HG02610 (cell line): ENCODE measurements at regions not wholly inside any gene's neighbourhood (a gene's known extent, or its start where the extent isn't known, plus 50 kb on each side); places are given as distances from the start of the nearest gene placed in this dataset.

Experiments
- ATAC-seq: cut with Tn5 transposase; IDR thresholded peaks from one replicate; pipeline ENCODE4 v1.9.1; 2021; ENCODE audit warnings: mild to moderate bottlenecking, moderate library complexity; ENCODE audit not compliant: unreplicated experiment

DNA sequence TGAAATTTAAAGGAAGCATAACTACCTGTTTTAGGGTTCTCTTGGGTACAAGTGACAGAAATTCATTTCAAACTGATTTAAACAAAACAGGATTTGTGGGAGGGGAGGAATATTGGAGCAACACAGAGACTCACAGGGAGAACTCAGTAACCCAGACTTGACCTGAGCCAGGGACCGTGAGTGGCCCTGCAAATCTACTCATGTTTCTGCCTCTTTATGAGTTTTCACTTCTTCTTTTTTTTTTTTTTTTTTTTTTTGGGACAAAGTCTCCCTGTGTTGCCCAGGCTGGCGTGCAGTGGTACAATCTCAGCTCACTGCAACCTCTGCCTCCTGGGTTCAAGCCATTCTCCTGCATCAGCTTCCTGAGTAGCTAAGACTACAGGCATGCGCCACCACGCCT lies 405.6 kb upstream of the ZNF608 start:
- ATAC-seq = no peak

DNA sequence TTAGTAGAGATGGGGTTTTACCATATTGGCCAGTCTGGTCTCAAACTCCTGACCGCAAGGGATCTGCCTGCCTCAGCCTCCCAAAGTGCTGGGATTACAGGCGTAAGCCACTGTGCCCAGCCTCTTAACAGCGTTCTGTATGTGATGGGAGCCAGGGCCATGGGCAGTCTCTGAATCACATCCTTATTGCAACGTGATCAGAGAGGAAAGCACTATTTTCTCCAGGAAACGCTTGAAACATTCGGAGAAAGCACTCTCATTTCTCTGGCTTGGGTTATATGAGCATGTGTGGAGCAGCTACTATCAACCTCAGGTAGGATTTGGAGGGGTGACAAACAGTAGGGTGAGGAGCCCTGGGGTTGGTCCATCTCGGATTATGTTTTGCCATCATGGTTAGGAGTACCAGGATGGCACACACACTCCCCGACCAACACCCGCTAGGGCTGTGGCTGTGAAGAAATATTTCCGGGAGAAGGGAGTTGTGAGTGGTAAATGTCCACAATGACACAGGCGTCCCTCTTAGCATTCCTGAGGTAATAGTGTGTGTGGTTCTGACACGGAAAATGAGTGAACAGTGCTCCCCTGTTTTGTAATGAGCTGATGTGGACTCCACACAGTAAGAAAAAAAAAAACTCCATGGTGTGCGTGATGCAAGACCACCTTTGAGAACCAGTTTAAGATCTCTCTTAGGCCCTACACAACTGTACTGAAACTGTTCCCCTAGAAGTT lies 406.2 kb upstream of the ZNF608 start:
- no peak for ATAC-seq

DNA sequence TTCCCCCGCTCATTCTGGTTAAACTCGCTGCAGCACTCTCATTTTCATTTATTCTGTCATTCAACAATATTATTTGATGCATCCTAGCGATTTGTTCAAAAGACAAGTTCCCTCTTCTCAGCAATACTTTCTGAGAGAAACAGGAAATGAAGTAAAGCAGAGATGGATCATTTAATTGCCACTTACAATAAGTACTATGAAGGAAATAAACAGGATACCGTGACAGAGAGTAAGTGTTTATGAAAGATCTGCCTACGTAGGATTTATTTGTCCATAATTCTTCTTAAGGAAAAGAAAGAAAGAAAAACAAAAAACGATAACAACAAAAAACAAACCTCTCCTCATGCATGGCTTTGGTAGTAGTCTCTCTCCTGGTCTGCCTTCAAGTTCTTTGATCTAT lies 406.8 kb upstream of the ZNF608 start:
- ATAC-seq = no peak

DNA sequence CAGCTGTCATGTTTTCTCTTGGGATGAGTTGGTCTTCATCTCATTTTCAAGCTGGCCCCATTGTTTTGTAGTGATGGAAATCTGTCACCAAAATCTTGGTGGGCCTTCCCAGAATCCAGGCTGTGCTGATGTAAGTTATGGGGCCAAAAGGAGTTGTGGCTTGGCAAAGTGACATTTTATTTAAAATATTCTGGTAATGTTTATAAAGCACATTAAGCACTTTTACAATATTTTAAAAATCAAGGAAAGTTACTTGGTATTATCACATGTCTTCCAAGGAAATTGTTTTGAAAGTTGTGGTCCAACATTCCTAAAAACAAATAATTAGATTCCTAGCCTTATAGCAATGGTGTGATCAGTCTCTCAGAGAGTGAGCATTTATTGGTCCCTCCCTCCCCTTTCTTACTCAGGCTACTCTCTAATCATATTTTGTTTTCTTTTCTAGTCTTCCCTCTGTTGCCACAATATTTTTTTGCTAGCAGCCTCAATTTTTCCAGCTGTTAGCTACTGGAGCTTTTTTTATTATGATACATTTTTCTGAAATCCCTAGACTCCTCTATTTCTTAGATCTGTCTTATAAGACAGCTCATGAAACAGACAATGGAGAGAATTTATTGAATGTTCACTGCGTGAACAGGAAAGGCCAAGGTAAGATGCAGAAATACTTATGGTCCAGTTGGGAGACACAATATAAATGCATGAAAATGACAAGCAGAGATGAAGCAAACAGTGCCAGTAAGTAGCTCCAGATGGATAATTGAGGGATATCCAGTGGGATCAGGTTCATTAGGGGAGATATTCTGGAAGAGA lies 408.1 kb upstream of the ZNF608 start:
- no peak for ATAC-seq

DNA sequence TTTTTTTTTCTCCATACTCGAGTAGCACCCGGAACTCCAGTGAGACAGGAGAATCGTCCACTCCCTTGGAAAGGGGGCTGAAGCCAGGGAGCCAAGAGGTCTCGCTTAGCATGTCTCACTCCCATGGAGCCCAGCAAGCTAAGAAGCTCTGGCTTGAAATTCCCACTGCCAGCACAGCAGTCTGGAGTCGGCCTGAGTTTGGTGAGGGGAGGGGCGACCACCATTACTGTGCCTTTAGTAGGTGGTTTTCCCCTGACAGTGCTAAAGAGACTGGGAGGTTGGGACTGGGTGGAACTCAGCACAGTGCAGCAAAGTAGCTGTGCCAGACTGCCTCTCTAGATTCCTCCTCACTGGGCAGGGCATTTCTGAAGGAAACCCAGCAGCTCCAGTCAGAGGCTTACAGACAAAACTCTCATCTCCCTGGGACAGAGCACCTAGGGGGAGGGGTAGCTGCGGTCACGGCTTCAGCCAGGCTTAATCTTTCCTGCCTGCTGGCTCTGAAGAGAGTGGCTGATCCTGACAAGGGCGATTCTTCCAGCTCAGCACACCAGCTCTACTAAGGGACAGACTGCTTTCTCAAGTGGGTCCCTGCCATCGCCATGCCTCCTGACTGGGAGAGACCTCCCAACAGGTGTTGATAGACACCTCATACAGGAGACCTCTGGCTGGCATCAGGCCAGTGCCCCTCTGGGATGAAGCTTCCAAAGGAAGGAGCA lies 414.5 kb upstream of the ZNF608 start:
- ATAC-seq = no peak

DNA sequence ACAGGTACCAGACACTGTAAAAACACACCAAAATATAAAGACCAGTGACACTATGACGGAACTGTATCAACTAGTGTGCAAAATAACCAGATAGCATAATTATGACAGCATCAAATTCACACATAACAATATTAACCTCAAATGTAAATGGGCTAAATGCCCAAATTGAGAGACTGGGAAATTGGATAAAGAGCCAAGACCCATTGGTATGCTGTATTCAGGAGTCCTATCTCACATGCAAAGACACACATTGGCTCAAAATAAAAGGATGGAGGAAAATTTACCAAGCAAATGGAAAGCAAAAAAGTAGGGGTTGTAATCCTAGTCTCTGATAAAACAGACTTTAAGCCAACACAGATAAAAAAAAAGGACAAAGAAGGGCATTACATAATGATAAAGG lies 416.3 kb upstream of the ZNF608 start:
- no peak for ATAC-seq

DNA sequence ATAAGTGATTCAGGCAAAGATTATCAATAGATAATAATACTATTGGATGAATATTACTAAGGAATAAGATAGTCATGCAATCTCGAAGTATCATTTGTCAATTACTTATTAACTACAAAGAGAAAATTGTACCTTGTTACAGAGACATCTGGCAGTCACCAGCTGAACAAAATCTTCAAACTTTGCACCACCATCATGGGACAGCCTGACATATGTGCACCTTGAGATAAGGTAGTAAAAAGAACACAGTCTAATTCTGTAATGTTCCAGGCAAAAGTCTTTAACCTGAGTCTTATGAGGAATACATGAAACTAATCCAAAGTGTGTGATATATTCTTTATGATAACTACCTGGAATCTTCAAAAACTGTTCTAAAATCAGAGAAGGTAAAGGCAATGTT lies 423.0 kb upstream of the ZNF608 start:
- no peak for ATAC-seq

DNA sequence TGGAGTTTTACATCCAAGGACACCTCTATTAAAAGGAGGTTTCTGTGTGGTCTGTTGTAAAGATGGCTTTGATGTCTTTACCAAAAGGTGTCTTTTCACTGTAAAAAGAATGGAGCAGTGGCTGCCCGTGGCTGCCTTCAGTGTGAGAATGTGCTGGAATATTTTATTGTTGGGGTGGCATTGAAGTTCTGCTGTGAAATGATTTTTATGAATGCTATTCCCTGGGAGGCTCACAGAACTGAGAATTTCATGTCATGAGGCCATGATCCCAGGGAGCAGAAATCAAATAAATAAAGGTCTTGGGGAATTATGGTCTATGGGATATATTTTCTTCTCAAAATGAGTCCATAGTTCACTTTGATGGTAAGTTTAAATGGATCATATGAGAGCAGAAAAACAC lies 425.2 kb upstream of the ZNF608 start:
- ATAC-seq = no peak

DNA sequence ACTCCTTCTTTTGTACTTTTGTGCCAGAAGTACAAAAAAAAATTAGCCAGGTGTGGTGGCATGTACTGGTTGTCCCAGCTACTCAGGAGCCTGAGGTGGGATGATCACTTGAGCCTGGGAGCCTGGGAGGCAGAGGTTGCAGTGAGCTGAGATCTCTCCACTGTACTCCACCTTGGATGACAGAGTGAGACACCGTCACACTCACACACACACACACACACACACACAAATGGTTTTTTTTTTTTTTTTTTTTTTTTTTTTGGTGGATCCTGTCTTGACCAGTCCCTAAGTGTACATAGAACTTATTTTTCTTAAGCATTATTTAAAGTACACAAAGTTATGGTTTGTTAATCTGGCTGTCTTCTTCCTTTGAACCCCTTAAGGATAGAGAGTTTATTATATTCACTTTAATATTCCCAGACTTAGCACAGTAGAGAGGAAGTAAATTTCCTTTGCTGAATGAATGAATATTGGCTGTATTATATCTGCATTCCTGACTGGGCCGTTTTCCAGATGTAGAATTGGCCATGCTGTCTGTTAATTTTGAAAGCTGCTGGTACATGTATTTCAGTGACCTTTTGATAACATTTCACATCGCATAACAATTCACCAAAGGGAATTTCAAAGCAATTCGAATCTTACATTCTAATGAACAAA lies 429.0 kb upstream of the ZNF608 start:
- ATAC-seq = no peak

DNA sequence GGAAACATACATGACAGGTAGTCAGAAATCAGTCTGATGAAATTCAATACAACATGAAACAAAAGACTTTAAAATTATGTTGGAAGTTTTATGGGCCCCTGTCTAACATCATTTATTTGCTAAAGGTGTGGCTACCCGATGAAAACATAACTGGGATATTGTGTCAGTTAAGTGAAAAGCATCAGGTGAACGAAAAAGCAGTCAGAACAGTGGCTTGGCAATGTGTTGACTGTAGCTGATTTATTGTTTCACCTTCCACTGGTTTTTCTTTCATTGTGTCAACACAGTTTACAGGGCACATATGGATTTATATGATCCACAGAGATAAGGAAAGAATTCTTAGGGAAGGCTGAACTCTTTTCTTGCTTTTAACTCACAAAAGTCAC lies 429.6 kb upstream of the ZNF608 start:
- no peak for ATAC-seq

DNA sequence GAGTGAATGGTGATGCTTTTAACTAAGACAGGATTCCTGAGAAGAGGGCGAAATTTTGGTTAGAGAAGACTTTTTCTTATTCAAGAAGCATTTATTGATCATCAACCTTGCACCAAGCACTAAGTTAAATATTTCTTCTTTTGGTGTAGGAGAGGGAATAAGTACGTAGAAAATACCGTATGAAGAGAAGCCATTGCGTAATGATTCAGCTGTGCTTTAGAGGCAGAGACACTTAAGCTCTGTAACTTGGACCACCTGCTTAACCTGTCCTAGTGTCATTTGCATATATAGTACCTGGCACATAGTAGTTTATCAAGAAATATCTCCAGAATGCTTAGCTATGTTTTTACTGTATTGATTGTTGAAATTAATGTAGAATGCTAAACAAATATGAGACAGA lies 430.9 kb upstream of the ZNF608 start:
- no peak for ATAC-seq

DNA sequence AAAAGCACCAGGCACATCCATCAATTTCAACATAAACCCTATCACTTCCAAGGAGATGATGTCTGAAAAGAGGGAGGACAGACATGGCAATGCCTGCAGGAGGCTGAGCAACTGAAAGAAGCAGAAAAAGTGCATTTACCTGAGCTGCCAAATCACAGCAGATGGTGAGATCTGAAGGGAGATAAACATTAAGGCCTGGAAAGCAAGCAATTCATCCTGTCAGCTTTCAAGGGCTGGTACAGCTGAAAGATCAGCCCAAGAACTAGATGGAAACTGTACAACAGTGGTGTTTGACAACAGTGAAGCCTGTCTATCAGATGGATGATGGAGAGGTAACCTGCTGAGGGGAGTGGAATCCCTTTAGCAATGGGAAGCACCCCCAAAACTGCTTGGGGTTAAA lies 433.2 kb upstream of the ZNF608 start:
- ATAC-seq = no peak

DNA sequence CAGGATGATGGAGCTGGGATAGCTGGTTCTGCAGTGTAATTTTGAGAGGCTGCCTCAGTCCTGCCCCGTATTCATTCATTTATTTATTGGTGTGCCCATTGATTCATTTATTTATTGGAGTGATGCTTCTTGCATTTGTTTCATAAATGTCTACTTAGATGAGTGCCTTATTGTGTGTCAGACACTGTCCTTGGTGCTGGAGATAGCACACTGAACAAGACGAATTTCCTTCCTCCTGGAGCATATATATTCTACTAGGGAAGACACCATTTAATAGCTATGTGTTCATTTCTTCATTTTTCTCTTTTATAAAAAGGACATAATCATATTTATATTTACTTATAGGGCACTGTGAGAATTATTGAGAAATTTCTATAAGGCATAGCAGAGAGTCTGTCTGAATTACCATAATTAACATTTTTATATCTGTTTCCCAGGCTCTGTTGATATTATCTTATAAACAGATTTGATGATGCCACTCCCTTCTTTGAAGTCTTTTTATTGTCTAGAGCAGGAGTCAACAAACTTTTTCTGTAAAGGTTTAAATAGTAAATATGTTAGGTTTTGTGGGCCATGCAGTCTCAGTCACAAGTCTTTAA lies 433.9 kb upstream of the ZNF608 start:
- ATAC-seq = no peak

DNA sequence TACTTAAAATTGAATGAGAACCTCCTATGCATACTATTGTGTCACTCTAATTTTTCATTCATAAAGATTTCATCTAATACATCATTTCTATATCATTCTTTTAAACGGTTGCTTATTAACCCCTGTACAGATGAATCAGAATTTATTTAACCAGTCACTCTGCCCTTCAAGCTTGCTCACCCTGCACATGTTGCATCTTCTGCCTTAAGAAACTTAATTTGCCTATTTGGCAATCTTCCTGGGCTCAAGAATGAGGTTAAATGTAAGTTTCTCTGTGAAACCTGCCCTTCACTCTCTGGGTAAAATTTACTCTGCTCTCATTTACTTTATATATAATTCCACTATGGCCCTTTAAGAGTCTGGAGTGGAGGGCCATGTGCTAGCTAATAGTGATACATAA lies 434.7 kb upstream of the ZNF608 start:
- ATAC-seq = no peak

DNA sequence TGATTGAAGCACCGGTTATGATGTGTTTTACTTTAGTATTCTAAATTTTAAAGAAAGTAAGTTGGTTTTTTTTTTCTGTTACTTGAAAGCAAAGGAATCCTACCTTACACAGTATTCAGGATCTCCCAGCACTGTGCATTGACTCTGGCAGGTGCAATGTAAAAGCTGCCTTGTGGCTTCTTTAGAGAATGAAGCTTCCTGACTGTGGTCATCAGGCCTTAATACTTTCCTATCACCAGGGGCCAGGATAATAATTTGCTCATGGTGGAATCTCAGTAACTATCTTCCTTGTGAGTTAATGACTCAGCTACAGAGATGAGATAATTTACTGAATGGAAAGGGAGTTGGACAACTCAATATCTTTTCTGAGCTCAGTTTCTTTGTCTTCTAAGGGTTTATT lies 435.5 kb upstream of the ZNF608 start:
- ATAC-seq = no peak

DNA sequence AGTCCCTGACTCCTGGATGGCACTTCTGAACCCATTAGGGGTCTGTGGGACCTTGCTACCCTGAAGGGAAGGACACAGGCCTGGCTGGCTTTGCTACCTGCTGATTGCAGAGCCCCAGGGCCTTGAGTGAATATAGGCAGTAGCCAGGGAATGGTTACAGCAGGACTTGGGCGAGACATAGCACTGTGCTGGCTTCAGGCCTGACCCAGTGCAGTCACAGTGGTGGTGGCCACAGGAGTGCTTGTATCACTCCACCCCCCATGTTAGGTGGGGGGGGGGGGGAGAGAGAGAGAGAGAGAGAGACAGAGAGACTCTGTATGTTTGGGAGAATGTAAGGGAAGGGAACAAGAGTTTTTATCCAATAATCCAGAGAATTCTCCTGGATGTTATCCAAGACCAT lies 439.3 kb upstream of the ZNF608 start:
- ATAC-seq = no peak

DNA sequence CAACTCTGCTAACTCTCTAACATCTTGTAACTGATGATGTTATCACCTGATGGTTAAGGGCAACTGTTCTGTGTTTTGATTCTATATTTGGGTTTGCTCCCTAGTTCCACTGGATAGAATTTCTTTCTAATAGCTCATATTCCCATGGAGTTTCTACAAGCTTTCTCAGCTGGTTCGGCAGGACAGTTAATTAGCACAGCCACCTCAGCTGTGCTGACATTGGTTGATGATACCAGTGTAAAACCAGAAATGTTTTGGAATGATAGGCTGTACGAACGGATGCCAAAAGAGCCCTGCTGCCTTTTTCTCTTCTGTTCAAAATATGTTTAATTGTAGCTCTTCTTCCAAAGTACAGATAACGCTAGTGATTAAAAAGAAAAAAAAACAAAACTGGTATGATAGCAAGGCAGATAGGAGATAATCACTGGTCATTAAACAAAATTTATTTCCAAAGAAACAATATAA lies 440.5 kb upstream of the ZNF608 start:
- ATAC-seq = no peak

DNA sequence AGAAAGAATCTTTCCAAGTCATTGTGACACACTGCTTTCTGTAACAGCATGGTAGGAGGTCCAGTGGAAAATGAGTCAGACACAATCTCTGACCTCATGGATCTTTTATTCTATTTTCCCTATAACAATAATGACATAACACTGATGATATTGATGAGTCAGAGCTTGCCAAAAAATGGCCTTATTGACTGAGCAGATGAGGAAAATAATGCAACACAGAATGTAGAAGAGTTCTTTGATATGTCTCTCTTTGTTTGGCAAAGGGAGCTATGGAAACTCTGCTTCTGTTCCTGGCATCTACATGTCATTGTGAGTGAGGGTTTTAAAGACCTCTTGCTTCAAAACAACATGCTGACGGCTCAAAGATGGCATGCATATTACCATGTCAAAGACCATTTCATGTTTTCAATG lies 443.1 kb upstream of the ZNF608 start:
- no peak for ATAC-seq

DNA sequence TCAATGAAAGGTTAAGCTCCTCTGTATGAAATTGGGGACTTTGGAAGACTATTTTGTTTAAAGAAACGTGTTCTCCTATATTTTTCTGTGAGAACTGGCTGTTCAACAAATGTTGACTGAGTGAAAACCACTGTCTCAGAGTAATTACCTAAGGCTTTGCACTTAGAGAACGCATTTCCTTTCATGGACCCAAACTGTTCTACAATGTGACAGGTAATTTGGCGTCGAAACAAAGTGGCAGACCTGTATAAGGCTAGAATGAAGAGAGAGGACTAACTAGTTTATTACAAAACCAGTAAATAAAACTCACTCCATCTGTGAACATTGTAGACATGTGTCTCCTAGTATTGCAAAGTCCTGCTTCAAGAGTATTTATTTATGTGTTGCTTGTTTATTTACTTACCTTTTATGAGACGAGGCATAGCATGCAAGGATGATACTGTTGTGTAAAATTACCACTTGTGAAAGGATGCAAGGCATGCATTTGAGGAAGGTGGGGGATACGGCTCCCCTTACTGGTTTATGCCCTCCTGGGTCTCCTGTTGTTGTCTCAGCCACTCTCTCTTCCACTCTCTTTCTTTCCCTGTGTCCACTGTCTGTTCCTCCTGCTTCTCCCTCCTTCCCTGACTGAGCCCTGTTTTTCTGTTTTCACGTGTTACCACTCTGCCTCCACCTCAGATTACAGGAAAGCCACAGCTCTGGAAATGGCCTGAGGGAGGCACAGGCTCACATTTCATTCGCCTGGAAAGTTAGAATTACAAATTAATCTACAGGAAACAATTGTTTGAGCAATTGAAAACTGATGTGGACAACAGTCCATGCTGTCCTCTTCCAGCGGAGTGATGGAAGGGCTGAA lies 444.0 kb upstream of the ZNF608 start:
- no peak for ATAC-seq

DNA sequence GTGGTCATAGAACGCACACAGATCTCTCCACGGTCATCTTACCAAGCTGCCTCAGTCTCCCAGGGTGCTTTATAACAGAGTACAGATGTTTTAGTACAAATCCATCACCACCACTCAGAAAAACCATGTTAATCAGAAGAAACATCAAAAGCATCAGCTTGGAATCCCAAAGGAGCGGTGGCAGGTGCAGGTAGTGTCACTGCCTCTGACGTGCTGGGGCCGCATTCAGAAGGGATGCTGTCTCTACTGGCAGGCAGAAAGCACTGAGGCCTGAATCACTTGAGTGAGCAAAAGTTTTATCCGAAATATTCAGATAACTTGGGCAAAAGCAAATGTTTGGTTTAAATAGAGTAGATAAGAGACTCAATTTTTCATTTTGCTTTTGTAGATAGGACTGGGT lies 448.4 kb upstream of the ZNF608 start:
- no peak for ATAC-seq
